ENCODE measurements at regions not wholly inside any gene's neighbourhood (a gene's known extent, or its start where the extent isn't known, plus 50 kb on each side); places are given as distances from the start of the nearest gene placed in this dataset.

DNA sequence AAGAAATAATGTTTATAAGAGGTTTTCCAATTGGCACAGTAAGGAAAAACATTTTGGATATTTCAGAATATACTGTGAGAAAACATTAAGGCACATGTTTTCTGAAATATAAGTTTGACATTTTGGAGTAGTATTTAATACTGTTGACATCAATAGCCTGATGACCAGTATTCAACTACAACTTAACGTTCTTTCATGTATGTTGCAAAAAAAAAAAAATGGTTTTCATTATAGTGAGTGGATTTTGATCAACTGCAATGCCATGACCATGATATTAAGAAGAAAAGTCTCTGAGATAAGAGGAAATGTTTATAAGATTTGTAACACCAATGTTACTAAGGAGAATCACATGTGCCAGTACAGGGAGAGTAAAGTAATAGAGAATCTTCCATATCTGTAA, 252.8 kb upstream of the RORA start:
- Histone ChIP-seq H3F3A (ENCODE audit: insufficient read depth, low read length) (no peaks in the 10 kb centered on the region), H3K79me2 (ENCODE audit: insufficient read depth, low read length) (no peaks in the 10 kb centered on the region), H3K9ac (ENCODE audit: low read length) (no peak overlapping the region), H3K9me2 (ENCODE audit: low read depth, low read length) (no peaks in the 10 kb centered on the region), H3K4me2 (ENCODE audit: low read length) (no peak overlapping the region), H3K9me3 (ENCODE audit: low read length) (no peaks in the 10 kb centered on the region), H3K4me1 (ENCODE audit: insufficient read depth, low read length, severe bottlenecking) (no peaks in the 10 kb centered on the region), H4K20me1 (ENCODE audit: insufficient read depth, low read length) (no peaks in the 10 kb centered on the region), H3K27me3 (ENCODE audit: insufficient read depth, low read length) (no peaks in the 10 kb centered on the region), H2AFZ (ENCODE audit: low read length) (no peak overlapping the region), H3K36me3 (ENCODE audit: insufficient read depth, low read length) (no peaks in the 10 kb centered on the region), H3K4me3 (ENCODE audit: low read depth, low read length, poor library complexity, severe bottlenecking) (no peak overlapping the region), H3K27ac (ENCODE audit: low read depth, low read length, poor library complexity, severe bottlenecking) (no peak overlapping the region)
- TF ChIP-seq, protein P1, sequence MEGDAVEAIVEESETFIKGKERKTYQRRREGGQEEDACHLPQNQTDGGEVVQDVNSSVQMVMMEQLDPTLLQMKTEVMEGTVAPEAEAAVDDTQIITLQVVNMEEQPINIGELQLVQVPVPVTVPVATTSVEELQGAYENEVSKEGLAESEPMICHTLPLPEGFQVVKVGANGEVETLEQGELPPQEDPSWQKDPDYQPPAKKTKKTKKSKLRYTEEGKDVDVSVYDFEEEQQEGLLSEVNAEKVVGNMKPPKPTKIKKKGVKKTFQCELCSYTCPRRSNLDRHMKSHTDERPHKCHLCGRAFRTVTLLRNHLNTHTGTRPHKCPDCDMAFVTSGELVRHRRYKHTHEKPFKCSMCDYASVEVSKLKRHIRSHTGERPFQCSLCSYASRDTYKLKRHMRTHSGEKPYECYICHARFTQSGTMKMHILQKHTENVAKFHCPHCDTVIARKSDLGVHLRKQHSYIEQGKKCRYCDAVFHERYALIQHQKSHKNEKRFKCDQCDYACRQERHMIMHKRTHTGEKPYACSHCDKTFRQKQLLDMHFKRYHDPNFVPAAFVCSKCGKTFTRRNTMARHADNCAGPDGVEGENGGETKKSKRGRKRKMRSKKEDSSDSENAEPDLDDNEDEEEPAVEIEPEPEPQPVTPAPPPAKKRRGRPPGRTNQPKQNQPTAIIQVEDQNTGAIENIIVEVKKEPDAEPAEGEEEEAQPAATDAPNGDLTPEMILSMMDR (IDR thresholded peaks at IDR 0.05; ENCODE audit: low read length): no peak
- no peak for TF ChIP-seq EZH2 (IDR thresholded peaks at IDR 0.05; ENCODE audit: borderline replicate concordance, low read length)

DNA sequence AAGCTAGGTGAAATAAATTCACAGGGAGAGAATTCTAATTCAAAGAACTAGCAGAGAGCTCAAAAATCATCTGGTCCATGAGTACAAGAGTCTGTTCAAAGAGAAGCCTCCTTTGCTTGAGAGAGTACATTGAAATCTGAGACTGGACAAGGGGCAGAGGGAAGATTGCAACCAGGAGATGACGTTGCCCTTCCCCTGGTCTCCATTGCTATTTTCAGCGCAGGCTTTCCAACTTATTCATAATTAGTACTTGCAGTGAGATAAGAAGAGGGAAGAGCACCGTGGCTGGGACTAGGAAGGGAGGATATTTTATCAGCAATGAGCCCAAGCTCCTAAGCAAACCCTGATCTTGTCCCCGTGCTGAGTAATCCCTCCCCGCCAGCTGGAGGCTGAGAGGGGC, 251.8 kb upstream of the RORA start:
- Histone ChIP-seq H3K4me2 (ENCODE audit: low read length) (no peak overlapping the region), H3K36me3 (ENCODE audit: insufficient read depth, low read length) (no peaks in the 10 kb centered on the region), H3K27me3 (ENCODE audit: insufficient read depth, low read length) (no peaks in the 10 kb centered on the region), H3K4me3 (ENCODE audit: low read depth, low read length, poor library complexity, severe bottlenecking) (no peak overlapping the region), H3K9ac (ENCODE audit: low read length) (no peak overlapping the region), H3K9me2 (ENCODE audit: low read depth, low read length) (no peaks in the 10 kb centered on the region), H3F3A (ENCODE audit: insufficient read depth, low read length) (no peaks in the 10 kb centered on the region), H2AFZ (ENCODE audit: low read length) (no peak overlapping the region), H3K4me1 (ENCODE audit: insufficient read depth, low read length, severe bottlenecking) (no peaks in the 10 kb centered on the region), H3K9me3 (ENCODE audit: low read length) (no peaks in the 10 kb centered on the region), H3K27ac (ENCODE audit: low read depth, low read length, poor library complexity, severe bottlenecking) (no peak overlapping the region), H3K79me2 (ENCODE audit: insufficient read depth, low read length) (no peaks in the 10 kb centered on the region), H4K20me1 (ENCODE audit: insufficient read depth, low read length) (no peaks in the 10 kb centered on the region)
- no peak for TF ChIP-seq EZH2 (IDR thresholded peaks at IDR 0.05; ENCODE audit: borderline replicate concordance, low read length)
- TF ChIP-seq, protein P1 (IDR thresholded peaks at IDR 0.05; ENCODE audit: low read length): no peak

DNA sequence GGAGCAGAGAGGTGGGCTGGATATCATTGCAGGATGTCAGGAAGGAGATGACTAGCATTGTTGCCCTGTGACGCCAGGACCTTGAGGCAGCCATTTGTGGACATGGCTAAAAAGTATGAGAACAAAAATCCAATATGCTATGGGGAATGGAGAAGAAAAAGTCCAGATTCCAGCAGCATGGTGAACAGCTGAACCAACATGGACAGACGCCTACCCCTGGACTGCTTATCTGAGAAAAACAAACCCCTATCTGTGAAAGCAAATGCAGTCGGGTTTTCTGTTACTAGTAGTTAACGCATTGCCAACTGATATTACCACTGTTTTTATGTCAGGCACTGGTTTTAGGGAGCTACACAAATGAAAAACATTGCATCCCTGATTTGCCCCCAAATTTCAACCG, 251.2 kb upstream of the RORA start:
- no peaks in the 10 kb centered on the region for H3K27me3 ChIP-seq (ENCODE audit: insufficient read depth, low read length)
- H3K9me3 ChIP-seq (ENCODE audit: low read length): no peaks in the 10 kb centered on the region
- H3F3A ChIP-seq (ENCODE audit: insufficient read depth, low read length): no peaks in the 10 kb centered on the region
- no peak overlapping the region for H3K4me3 ChIP-seq (ENCODE audit: low read depth, low read length, poor library complexity, severe bottlenecking)
- H3K9me2 ChIP-seq (ENCODE audit: low read depth, low read length): no peaks in the 10 kb centered on the region
- TF ChIP-seq, protein P1 (IDR thresholded peaks at IDR 0.05; ENCODE audit: low read length): no peak
- no peak for TF ChIP-seq EZH2 (IDR thresholded peaks at IDR 0.05; ENCODE audit: borderline replicate concordance, low read length)
- no peak overlapping the region for H2AFZ ChIP-seq (ENCODE audit: low read length)
- H4K20me1 ChIP-seq (ENCODE audit: insufficient read depth, low read length): no peaks in the 10 kb centered on the region
- H3K4me2 ChIP-seq (ENCODE audit: low read length): no peak overlapping the region
- H3K9ac ChIP-seq (ENCODE audit: low read length): no peak overlapping the region
- no peaks in the 10 kb centered on the region for H3K4me1 ChIP-seq (ENCODE audit: insufficient read depth, low read length, severe bottlenecking)
- H3K79me2 ChIP-seq (ENCODE audit: insufficient read depth, low read length): no peaks in the 10 kb centered on the region
- no peak overlapping the region for H3K27ac ChIP-seq (ENCODE audit: low read depth, low read length, poor library complexity, severe bottlenecking)
- no peaks in the 10 kb centered on the region for H3K36me3 ChIP-seq (ENCODE audit: insufficient read depth, low read length)
